GM12874 (cell line): ENCODE measurements at regions not wholly inside any gene's neighbourhood (a gene's known extent, or its start where the extent isn't known, plus 50 kb on each side); places are given as distances from the start of the nearest gene placed in this dataset.

Experiments
- TF ChIP-seq, protein P1 (sequence below): IDR thresholded peaks from 2 replicates; pipeline ENCODE4 v1.5.1; 2011; ENCODE audit warnings: low read depth, mild to moderate bottlenecking, control low read depth, low read length, moderate library complexity; ENCODE audit not compliant: insufficient read depth

- TF ChIP-seq, protein P1, sequence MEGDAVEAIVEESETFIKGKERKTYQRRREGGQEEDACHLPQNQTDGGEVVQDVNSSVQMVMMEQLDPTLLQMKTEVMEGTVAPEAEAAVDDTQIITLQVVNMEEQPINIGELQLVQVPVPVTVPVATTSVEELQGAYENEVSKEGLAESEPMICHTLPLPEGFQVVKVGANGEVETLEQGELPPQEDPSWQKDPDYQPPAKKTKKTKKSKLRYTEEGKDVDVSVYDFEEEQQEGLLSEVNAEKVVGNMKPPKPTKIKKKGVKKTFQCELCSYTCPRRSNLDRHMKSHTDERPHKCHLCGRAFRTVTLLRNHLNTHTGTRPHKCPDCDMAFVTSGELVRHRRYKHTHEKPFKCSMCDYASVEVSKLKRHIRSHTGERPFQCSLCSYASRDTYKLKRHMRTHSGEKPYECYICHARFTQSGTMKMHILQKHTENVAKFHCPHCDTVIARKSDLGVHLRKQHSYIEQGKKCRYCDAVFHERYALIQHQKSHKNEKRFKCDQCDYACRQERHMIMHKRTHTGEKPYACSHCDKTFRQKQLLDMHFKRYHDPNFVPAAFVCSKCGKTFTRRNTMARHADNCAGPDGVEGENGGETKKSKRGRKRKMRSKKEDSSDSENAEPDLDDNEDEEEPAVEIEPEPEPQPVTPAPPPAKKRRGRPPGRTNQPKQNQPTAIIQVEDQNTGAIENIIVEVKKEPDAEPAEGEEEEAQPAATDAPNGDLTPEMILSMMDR: no peak
These were observed 224.5 kb upstream of the SP8 start for GRCh38 chr7:21011153-21011552.

GRCh38 chr7:21013765-21014539, 227.3 kb upstream of the SP8 start:
- TF ChIP-seq, protein P1: no peak

DNA sequence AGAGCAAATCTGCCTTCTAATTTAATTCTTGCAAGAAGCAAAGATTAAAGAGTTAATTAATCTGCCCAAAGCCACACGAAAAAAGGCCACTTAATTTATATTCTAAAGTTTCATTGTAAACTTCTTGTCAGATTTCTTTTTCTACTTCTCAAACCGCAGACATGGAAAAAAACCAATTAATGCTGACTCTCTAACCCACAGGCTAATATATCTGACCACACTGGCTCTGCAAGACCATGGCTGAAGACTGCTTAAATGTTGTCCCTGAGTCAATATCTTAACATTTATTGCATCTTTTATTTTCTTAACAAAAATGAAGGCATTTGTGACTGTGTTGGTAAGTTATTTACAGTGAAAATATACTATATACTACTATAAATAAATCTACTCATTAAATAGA, 234.0 kb upstream of the SP8 start:
- TF ChIP-seq, protein P1: no peak

- TF ChIP-seq, protein P1: no peak
These were observed 237.3 kb upstream of the SP8 start for GRCh38 chr7:21023841-21024484.

- TF ChIP-seq, protein P1: no peak
These were observed 237.8 kb upstream of the SP8 start for GRCh38 chr7:21024485-21024867.

- TF ChIP-seq, protein P1: no peak
These were observed 241.5 kb upstream of the SP8 start for GRCh38 chr7:21028186-21028585.

DNA sequence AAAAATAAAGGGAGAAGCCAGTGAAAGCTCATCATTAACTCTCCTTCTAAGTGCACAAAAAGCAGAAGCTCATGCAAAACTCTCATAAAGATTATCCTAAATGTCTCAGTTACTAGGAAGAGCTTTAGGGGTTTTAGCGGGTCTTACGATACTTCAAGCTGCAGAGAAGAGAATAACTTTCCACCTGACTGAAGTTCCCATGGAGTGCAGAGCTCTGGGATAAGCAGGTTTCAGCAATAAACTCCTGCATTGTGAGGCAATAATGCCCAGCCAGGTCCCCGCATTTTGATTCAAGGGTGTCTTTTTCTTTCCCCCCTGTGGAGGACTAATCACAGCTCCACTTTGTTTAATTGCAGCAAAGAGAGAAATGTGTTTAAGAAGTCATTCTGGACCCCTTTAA, 241.9 kb upstream of the SP8 start:
- TF ChIP-seq, protein P1: no peak
